ENCODE measurements at regions not wholly inside any gene's neighbourhood (a gene's known extent, or its start where the extent isn't known, plus 50 kb on each side); places are given as distances from the start of the nearest gene placed in this dataset.

GRCh38 chr12:97701901-97702300 is 239.3 kb downstream of the RMST start:
- no peak for TF ChIP-seq POLR2AphosphoS5 (IDR thresholded peaks at IDR 0.05)
- TF ChIP-seq CTCF (IDR thresholded peaks at IDR 0.05), result no peak

Measured in breast epithelium (tissue), 3 donors.